KMS-11 (cell line): ENCODE measurements at regions not wholly inside any gene's neighbourhood (a gene's known extent, or its start where the extent isn't known, plus 50 kb on each side); places are given as distances from the start of the nearest gene placed in this dataset.
A peak's percentile ranks its signal among the peaks of the same experiment; 100 is the strongest.

Experiments used
- H2AFZ ChIP-seq: fragments of 200-600 bp; sonication (generic); 2 replicates; pipeline ENCODE4 v1.6.1; 2016; ENCODE audit warnings: antibody characterized with exemption, mixed run types, low read depth
- H3K27ac ChIP-seq: fragments of 200-600 bp; sonication (generic); 2 replicates; pipeline ENCODE4 v1.6.1; 2016; ENCODE audit warnings: mild to moderate bottlenecking, mixed run types
- H3K27me3 ChIP-seq: fragments of 200-600 bp; sonication (generic); 2 replicates; pipeline ENCODE4 v1.6.1; 2017; ENCODE audit warnings: mild to moderate bottlenecking, low read depth, mixed run types, moderate library complexity; ENCODE audit not compliant: insufficient read depth
- H3K36me3 ChIP-seq: fragments of 200-600 bp; sonication (generic); 2 replicates; pipeline ENCODE4 v1.6.1; 2017; ENCODE audit warnings: mild to moderate bottlenecking, mixed run types; ENCODE audit not compliant: insufficient read depth
- H3K4me1 ChIP-seq: fragments of 200-600 bp; sonication (generic); 2 replicates; pipeline ENCODE4 v1.6.1; 2016; ENCODE audit warnings: mild to moderate bottlenecking, low read depth, mixed run types; ENCODE audit not compliant: poor library complexity, severe bottlenecking
- H3K4me2 ChIP-seq: fragments of 200-600 bp; sonication (generic); 2 replicates; pipeline ENCODE4 v1.7.0; 2016; ENCODE audit warnings: mild to moderate bottlenecking, mixed run types
- H3K4me3 ChIP-seq: fragments of 200-600 bp; sonication (generic); IDR thresholded peaks from 2 replicates; pipeline ENCODE4 v1.6.1; 2017; ENCODE audit warnings: low read depth, low read length, mixed read lengths; ENCODE audit not compliant: insufficient read depth
- H3K79me2 ChIP-seq: fragments of 200-600 bp; sonication (generic); 2 replicates; pipeline ENCODE4 v1.6.1; 2016; ENCODE audit warnings: low read depth, mixed run types; ENCODE audit not compliant: insufficient read depth
- H3K9ac ChIP-seq: fragments of 200-600 bp; sonication (generic); 2 replicates; pipeline ENCODE4 v1.6.1; 2016; ENCODE audit warnings: mild to moderate bottlenecking, mixed run types
- H4K20me1 ChIP-seq: fragments of 200-600 bp; sonication (generic); 2 replicates; pipeline ENCODE4 v1.6.1; 2016; ENCODE audit warnings: mild to moderate bottlenecking, mixed run types; ENCODE audit not compliant: insufficient read depth
- CTCF ChIP-seq: fragments of 200-600 bp; sonication (generic); conservative IDR thresholded peaks from 2 replicates; pipeline ENCODE4 v1.6.1; 2017; ENCODE audit warnings: low read depth, mild to moderate bottlenecking, antibody characterized with exemption, low read length, moderate library complexity, mixed read lengths

- Histone ChIP-seq H3K4me2 (no peak overlapping the region), H3K4me3 (no peak overlapping the region), H3K27me3 (no peaks in the 10 kb centered on the region), H3K4me1 (peaks cover 26% of the 10 kb centered on the region), H4K20me1 (no peaks in the 10 kb centered on the region), H3K79me2 (no peaks in the 10 kb centered on the region), H3K27ac (no peak overlapping the region), H2AFZ (no peak overlapping the region), H3K36me3 (no peaks in the 10 kb centered on the region), H3K9ac (no peak overlapping the region)
- TF ChIP-seq CTCF = no peak
Observed at GRCh38 chr5:126351153-126351552, 72.1 kb upstream of the GRAMD2B start.

- H3K9ac ChIP-seq = no peak overlapping the region
Observed at GRCh38 chr5:126354012-126354857, 69.0 kb upstream of the GRAMD2B start.

GRCh38 chr5:126354858-126355731 lies 68.1 kb upstream of the GRAMD2B start:
- Histone ChIP-seq H3K4me1 (peaks cover 41% of the 10 kb centered on the region), H3K27ac (no peak overlapping the region), H2AFZ (no peak overlapping the region), H4K20me1 (no peaks in the 10 kb centered on the region), H3K27me3 (no peaks in the 10 kb centered on the region), H3K4me2 (no peak overlapping the region), H3K9ac (no peak overlapping the region), H3K4me3 (no peak overlapping the region), H3K79me2 (no peaks in the 10 kb centered on the region), H3K36me3 (no peaks in the 10 kb centered on the region)
- no peak for TF ChIP-seq CTCF

More at GRCh38 chr5:126354012-126354857, 69.0 kb upstream of the GRAMD2B start:
- Histone ChIP-seq H3K4me2 (peak overlapping the region; percentile 47), H2AFZ (peak overlapping the region; percentile 16), H3K27ac (no peak overlapping the region), H3K4me3 (no peak overlapping the region), H3K79me2 (no peaks in the 10 kb centered on the region), H3K36me3 (no peaks in the 10 kb centered on the region), H3K4me1 (peaks cover 39% of the 10 kb centered on the region), H4K20me1 (no peaks in the 10 kb centered on the region), H3K27me3 (no peaks in the 10 kb centered on the region)
- TF ChIP-seq CTCF = peak; percentile 60

DNA sequence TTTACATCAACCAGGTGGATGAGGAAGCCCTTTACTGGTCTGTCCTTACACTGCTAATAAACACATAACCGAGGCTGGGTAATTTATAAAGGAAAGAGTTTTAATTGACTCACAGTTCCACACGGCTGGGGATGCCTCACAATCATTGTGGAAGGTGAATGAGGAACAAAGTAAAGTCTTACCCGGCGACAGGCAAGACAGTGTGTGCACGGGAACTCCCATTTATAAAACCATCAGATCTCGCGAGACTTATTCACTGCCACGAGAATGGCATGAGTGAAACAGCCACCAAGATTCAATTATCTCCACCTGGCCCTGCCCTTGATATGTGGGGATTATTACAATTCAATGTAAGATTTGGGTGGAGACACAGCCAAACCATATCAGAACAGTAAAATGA lies 67.3 kb upstream of the GRAMD2B start:
- Histone ChIP-seq H3K9ac (no peak overlapping the region), H3K27me3 (no peaks in the 10 kb centered on the region), H4K20me1 (no peaks in the 10 kb centered on the region), H3K79me2 (no peaks in the 10 kb centered on the region), H2AFZ (no peak overlapping the region), H3K27ac (no peak overlapping the region), H3K4me1 (peaks cover 50% of the 10 kb centered on the region), H3K36me3 (no peaks in the 10 kb centered on the region), H3K4me2 (no peak overlapping the region), H3K4me3 (no peak overlapping the region)
- no peak for TF ChIP-seq CTCF
